GM12878 (cell line): ENCODE measurements at regions not wholly inside any gene's neighbourhood (a gene's known extent, or its start where the extent isn't known, plus 50 kb on each side); places are given as distances from the start of the nearest gene placed in this dataset.
"Not testable (repeated sequence)": the region's sequence is repeated elsewhere in the genome, so short reads cannot be mapped to it uniquely, and the experiment has no call there.

Source experiments
- ATAC-seq: fragments of 200-7000 bp; cut with Tn5 transposase; 3 replicates; pipeline ENCODE4 v1.9.1; 2020; ENCODE audit warnings: mild to moderate bottlenecking, moderate library complexity
- BruUV-seq: library from RNA; stranded (reverse); fragments of 400-500 nt; replicated peaks from 2 replicates; lab custom pipeline; 2021; lab: Mats Ljungman, UMichigan
- CTCF ChIA-PET: fragments of 300-600 bp; sonication (Branson Sonifier 250); formaldehyde crosslinking; extraction: SDS; loops from one replicate; lab custom pipeline; 2021; ENCODE audit warnings: inconsistent platforms; lab: Yijun Ruan, JAX
- POLR2A ChIA-PET: fragments of 350-600 bp; formaldehyde crosslinking; extraction: SDS; loops from one replicate; lab custom pipeline; 2021; ENCODE audit warnings: inconsistent platforms; lab: Charles Lee
- RAD21 ChIA-PET: fragments of 300-600 bp; sonication (Branson Sonifier 250); formaldehyde crosslinking; loops from one replicate; lab custom pipeline; 2023; ENCODE audit warnings: antibody characterized with exemption; ENCODE audit not compliant: unreplicated experiment; lab: Charles Lee
- SMC1A ChIA-PET: fragments of 300-600 bp; sonication (Branson Sonifier 250); formaldehyde crosslinking; loops from one replicate; lab custom pipeline; 2023; ENCODE audit not compliant: unreplicated experiment, uncharacterized antibody; lab: Charles Lee
- DNase-seq: peaks from one replicate; pipeline ENCODE4 v3.0.0-alpha.2; 2011; ENCODE audit warnings: low read depth, low spot score
- FAIRE-seq: peaks from 3 replicates; lab custom pipeline; 2011; peaks lifted over from hg19 to GRCh38; lab: Jason Lieb, UNC
- H2AFZ ChIP-seq: 2 replicates; pipeline ENCODE4 v1.6.0; 2011; ENCODE audit warnings: low read depth, low read length, control low read depth; ENCODE audit not compliant: control insufficient read depth
- H3K27ac ChIP-seq: 2 replicates; pipeline ENCODE4 v1.5.1; 2011; ENCODE audit warnings: control low read depth; ENCODE audit not compliant: control insufficient read depth, insufficient read depth
- H3K27me3 ChIP-seq, 2 experiments: replicated peaks in 1 of 2; 2 replicates each; pipeline versions ENCODE4 v1.6.0 to v1.6.1; 2011; ENCODE audit warnings: low read length in 1 of 2; ENCODE audit not compliant: control insufficient read depth in 2 of 2, insufficient read depth in 2 of 2
- H3K36me3 ChIP-seq, 2 experiments: 2 replicates each; pipeline ENCODE4 v1.5.1; 2011; ENCODE audit warnings: low read length in 1 of 2; ENCODE audit not compliant: control insufficient read depth in 2 of 2, insufficient read depth in 2 of 2
- H3K4me1 ChIP-seq: 2 replicates; pipeline ENCODE4 v1.6.1; 2011; ENCODE audit warnings: mild to moderate bottlenecking, low read length, moderate library complexity, mixed read lengths; ENCODE audit not compliant: control insufficient read depth, insufficient read depth
- H3K4me2 ChIP-seq: 2 replicates; pipeline ENCODE4 v1.6.0; 2011; ENCODE audit warnings: control low read depth; ENCODE audit not compliant: control insufficient read depth, insufficient read depth
- H3K4me3 ChIP-seq: fragments of 200-600 bp; sonication (generic); 2 replicates; pipeline ENCODE4 v1.5.1; 2016
- H3K79me2 ChIP-seq: 2 replicates; pipeline ENCODE4 v1.6.0; 2011; ENCODE audit warnings: low read length; ENCODE audit not compliant: control insufficient read depth, insufficient read depth
- H3K9ac ChIP-seq: 2 replicates; pipeline ENCODE4 v1.8.0; 2011; ENCODE audit warnings: low read length, control low read depth, mixed read lengths; ENCODE audit not compliant: control insufficient read depth, insufficient read depth
- H3K9me3 ChIP-seq: replicated peaks from 3 replicates; pipeline ENCODE4 v1.5.1; 2011; ENCODE audit warnings: mild to moderate bottlenecking, low read length; ENCODE audit not compliant: control insufficient read depth, insufficient read depth
- H4K20me1 ChIP-seq: 2 replicates; pipeline ENCODE4 v1.6.0; 2011; ENCODE audit not compliant: control insufficient read depth, insufficient read depth
- HDGF ChIP-seq: fragments of 450-650 bp; IDR thresholded peaks from 2 replicates; pipeline ENCODE4 v1.6.1; 2016; ENCODE audit warnings: antibody characterized with exemption
- KDM1A ChIP-seq: fragments of 200-600 bp; sonication (generic); IDR thresholded peaks from 2 replicates; pipeline ENCODE4 v1.6.1; 2016; ENCODE audit warnings: borderline replicate concordance
- MYB ChIP-seq: fragments of 150-350 bp; IDR thresholded peaks from 2 replicates; pipeline ENCODE4 v1.6.1; 2014; ENCODE audit warnings: mild to moderate bottlenecking, low read depth, low read length, borderline replicate concordance
- WGBS: methylation state at CpG from one replicate; pipeline ENCODE4 v1.1.6; 2016; ENCODE audit warnings: low lambda C conversion rate; ENCODE audit not compliant: insufficient replicate concordance, insufficient coverage; ENCODE audit errors: missing lambda C conversion rate; 5-methylcytosine and 5-hydroxymethylcytosine counted together
- in situ Hi-C: fragments of 300-500 bp; cut with MboI; formaldehyde crosslinking; loops from 9 replicates; pipeline ENCODE4 v1.14.3; 2018; ENCODE audit warnings: mixed read lengths
- intact Hi-C: fragments of 100-400 bp; cut with micrococcal nuclease; formaldehyde crosslinking; loops from one replicate; pipeline ENCODE4 v1.14.2; 2022; ENCODE audit not compliant: unreplicated experiment
- TF ChIP-seq, protein P1 (sequence below): fragments of 450-650 bp; formaldehyde crosslinking; IDR thresholded peaks from 2 replicates; pipeline ENCODE4 v1.4.0; 2022; ENCODE audit warnings: mild to moderate bottlenecking, moderate library complexity

DNA sequence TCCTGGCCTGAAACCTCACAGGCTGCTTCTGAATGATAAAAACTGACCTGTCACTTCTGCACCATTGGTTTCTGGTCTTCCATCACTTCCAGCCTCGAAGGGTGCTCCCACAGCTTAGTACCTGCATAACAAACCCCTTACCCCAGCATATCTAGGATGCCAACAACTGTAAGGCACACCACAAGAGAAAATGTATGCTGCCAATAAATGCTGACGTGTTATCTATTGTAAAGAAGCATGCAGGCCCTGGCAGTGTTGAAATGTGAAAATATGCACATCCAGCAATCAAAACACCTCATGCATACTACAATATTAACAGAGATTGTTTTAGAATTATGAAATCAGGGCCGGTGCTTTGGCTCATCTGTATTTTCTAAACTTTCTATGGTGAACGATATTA is 242.0 kb upstream of the NSMCE3 start:
- Histone ChIP-seq H3K4me1 (no peaks in the 10 kb centered on the region), H4K20me1 (no peaks in the 10 kb centered on the region), H3K9me3 (no peaks in the 10 kb centered on the region), H2AFZ (no peak overlapping the region), H3K9ac (no peak overlapping the region), H3K4me2 (no peak overlapping the region), H3K79me2 (no peaks in the 10 kb centered on the region), H3K36me3 (no peaks in the 10 kb centered on the region), H3K4me3 (no peak overlapping the region), H3K27ac (no peak overlapping the region), H3K27me3 (no peaks in the 10 kb centered on the region)
- DNase-seq (no peak), ATAC-seq (no peak), FAIRE-seq (no peak)
- TF ChIP-seq, protein P1, sequence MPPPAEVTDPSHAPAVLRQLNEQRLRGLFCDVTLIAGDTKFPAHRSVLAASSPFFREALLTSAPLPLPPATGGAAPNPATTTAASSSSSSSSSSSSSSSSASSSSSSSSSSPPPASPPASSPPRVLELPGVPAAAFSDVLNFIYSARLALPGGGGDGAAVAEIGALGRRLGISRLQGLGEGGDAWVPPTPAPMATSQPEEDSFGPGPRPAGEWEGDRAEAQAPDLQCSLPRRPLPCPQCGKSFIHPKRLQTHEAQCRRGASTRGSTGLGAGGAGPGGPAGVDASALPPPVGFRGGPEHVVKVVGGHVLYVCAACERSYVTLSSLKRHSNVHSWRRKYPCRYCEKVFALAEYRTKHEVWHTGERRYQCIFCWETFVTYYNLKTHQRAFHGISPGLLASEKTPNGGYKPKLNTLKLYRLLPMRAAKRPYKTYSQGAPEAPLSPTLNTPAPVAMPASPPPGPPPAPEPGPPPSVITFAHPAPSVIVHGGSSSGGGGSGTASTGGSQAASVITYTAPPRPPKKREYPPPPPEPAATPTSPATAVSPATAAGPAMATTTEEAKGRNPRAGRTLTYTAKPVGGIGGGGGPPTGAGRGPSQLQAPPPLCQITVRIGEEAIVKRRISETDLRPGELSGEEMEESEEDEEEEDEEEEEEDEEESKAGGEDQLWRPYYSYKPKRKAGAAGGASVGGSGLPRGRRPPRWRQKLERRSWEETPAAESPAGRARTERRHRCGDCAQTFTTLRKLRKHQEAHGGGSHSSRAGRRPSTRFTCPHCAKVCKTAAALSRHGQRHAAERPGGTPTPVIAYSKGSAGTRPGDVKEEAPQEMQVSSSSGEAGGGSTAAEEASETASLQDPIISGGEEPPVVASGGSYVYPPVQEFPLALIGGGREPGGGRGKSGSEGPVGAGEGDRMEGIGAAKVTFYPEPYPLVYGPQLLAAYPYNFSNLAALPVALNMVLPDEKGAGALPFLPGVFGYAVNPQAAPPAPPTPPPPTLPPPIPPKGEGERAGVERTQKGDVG: no peak
- TF ChIP-seq KDM1A (no peak), MYB (no peak), HDGF (no peak)
- BruUV-seq: no TSS peak
- intact Hi-C loops: no loop called here
- ChIA-PET RAD21 (no interaction called here), SMC1A (no interaction called here), POLR2A (no interaction called here), CTCF (no interaction called here)
- in situ Hi-C loops: no loop called here
- WGBS: 12% methylated on average over 4 of the region's 4 CpGs

DNA sequence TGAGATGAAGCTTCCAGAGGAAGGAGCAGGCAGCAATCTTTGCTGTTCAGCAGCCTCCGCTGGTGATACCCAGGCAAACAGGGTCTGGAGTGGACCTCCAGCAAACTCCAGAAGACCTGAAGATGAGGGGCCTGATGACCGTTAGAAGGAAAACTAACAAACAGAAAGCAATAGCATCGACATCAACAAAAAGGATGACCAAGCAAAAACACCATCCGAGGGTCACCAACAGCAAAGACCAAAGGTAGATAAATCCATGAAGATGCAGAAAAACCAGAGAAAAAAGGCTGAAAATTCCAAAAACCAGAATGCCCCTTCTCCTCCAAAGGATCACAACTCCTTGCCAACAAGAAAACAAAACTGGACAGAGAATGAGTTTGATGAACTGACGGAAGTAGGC is 235.9 kb upstream of the NSMCE3 start:
- POLR2A ChIA-PET, CTCF ChIA-PET: not testable (repeated sequence)

More for the DNA sequence above, 235.9 kb upstream of the NSMCE3 start:
- SMC1A ChIA-PET, RAD21 ChIA-PET, BruUV-seq, intact Hi-C loops, H3K36me3 ChIP-seq, H2AFZ ChIP-seq, H3K9ac ChIP-seq, FAIRE-seq, H3K9me3 ChIP-seq, H3K27ac ChIP-seq, DNase-seq, ATAC-seq, H4K20me1 ChIP-seq, H3K4me3 ChIP-seq, H3K79me2 ChIP-seq, H3K27me3 ChIP-seq, in situ Hi-C loops, H3K4me1 ChIP-seq, H3K4me2 ChIP-seq: not testable (repeated sequence)
- 49% methylated on average over 5 of the region's 5 CpGs for WGBS
